Testis (tissue), 2 donors: ENCODE measurements at regions not wholly inside any gene's neighbourhood (a gene's known extent, or its start where the extent isn't known, plus 50 kb on each side); places are given as distances from the start of the nearest gene placed in this dataset.
"Not testable (repeated sequence)": the region's sequence is repeated elsewhere in the genome, so short reads cannot be mapped to it uniquely, and the experiment has no call there.

ENCODE experiments used
- CTCF ChIP-seq, 3 experiments: fragments of 450-650 bp in 2 of 3; fragments of 200-600 bp in 1 of 3; sonication (generic) in 1 of 3; IDR thresholded peaks; one replicate each; pipeline ENCODE4 v1.5.1; 2016 to 2019; ENCODE audit warnings: antibody characterized with exemption in 3 of 3, mild to moderate bottlenecking in 2 of 3, moderate library complexity in 1 of 3
- POLR2A ChIP-seq: fragments of 450-650 bp; IDR thresholded peaks from one replicate; pipeline ENCODE4 v1.6.1; 2017; ENCODE audit warnings: antibody characterized with exemption, mild to moderate bottlenecking, moderate library complexity

GRCh38 chr2:172264820-172265219, 162.1 kb upstream of the DLX2 start:
- TF ChIP-seq CTCF (IDR thresholded peaks at IDR 0.05); POLR2A: not testable (repeated sequence)
